ENCODE measurements at regions not wholly inside any gene's neighbourhood (a gene's known extent, or its start where the extent isn't known, plus 50 kb on each side); places are given as distances from the start of the nearest gene placed in this dataset.

DNA sequence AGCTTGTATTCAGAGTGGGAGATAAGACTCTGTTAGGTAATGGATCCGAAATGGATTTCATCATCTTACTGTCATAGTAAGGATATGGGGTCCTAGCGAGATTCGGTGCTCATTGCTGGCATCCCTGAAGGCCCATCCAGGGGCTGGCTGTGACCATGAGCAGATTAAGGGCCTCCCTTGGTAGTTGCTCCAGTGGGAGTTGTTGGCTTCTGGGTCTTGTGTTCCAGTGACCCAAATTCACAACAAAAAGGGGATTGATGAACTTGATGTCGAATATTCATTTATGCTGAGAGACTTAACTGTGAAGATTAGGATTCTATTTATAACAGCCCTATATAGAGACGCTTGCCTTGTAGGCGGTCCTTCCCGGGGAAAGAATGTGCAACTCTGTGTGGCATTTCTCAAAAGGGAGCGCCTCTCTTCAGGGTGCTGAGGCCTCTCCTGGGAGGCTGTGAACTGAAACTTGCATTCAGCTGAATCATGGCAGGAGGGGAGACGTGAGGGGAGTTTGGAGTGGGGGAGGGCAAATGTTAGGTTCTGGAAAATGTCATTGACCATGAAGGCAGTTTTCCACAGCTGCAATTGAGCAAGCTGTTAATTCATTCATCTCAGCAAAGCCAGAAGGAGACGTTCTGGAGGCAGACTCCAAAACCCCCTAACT, 233.1 kb upstream of the FZD8 start (continued):
- TF ChIP-seq, protein P1, sequence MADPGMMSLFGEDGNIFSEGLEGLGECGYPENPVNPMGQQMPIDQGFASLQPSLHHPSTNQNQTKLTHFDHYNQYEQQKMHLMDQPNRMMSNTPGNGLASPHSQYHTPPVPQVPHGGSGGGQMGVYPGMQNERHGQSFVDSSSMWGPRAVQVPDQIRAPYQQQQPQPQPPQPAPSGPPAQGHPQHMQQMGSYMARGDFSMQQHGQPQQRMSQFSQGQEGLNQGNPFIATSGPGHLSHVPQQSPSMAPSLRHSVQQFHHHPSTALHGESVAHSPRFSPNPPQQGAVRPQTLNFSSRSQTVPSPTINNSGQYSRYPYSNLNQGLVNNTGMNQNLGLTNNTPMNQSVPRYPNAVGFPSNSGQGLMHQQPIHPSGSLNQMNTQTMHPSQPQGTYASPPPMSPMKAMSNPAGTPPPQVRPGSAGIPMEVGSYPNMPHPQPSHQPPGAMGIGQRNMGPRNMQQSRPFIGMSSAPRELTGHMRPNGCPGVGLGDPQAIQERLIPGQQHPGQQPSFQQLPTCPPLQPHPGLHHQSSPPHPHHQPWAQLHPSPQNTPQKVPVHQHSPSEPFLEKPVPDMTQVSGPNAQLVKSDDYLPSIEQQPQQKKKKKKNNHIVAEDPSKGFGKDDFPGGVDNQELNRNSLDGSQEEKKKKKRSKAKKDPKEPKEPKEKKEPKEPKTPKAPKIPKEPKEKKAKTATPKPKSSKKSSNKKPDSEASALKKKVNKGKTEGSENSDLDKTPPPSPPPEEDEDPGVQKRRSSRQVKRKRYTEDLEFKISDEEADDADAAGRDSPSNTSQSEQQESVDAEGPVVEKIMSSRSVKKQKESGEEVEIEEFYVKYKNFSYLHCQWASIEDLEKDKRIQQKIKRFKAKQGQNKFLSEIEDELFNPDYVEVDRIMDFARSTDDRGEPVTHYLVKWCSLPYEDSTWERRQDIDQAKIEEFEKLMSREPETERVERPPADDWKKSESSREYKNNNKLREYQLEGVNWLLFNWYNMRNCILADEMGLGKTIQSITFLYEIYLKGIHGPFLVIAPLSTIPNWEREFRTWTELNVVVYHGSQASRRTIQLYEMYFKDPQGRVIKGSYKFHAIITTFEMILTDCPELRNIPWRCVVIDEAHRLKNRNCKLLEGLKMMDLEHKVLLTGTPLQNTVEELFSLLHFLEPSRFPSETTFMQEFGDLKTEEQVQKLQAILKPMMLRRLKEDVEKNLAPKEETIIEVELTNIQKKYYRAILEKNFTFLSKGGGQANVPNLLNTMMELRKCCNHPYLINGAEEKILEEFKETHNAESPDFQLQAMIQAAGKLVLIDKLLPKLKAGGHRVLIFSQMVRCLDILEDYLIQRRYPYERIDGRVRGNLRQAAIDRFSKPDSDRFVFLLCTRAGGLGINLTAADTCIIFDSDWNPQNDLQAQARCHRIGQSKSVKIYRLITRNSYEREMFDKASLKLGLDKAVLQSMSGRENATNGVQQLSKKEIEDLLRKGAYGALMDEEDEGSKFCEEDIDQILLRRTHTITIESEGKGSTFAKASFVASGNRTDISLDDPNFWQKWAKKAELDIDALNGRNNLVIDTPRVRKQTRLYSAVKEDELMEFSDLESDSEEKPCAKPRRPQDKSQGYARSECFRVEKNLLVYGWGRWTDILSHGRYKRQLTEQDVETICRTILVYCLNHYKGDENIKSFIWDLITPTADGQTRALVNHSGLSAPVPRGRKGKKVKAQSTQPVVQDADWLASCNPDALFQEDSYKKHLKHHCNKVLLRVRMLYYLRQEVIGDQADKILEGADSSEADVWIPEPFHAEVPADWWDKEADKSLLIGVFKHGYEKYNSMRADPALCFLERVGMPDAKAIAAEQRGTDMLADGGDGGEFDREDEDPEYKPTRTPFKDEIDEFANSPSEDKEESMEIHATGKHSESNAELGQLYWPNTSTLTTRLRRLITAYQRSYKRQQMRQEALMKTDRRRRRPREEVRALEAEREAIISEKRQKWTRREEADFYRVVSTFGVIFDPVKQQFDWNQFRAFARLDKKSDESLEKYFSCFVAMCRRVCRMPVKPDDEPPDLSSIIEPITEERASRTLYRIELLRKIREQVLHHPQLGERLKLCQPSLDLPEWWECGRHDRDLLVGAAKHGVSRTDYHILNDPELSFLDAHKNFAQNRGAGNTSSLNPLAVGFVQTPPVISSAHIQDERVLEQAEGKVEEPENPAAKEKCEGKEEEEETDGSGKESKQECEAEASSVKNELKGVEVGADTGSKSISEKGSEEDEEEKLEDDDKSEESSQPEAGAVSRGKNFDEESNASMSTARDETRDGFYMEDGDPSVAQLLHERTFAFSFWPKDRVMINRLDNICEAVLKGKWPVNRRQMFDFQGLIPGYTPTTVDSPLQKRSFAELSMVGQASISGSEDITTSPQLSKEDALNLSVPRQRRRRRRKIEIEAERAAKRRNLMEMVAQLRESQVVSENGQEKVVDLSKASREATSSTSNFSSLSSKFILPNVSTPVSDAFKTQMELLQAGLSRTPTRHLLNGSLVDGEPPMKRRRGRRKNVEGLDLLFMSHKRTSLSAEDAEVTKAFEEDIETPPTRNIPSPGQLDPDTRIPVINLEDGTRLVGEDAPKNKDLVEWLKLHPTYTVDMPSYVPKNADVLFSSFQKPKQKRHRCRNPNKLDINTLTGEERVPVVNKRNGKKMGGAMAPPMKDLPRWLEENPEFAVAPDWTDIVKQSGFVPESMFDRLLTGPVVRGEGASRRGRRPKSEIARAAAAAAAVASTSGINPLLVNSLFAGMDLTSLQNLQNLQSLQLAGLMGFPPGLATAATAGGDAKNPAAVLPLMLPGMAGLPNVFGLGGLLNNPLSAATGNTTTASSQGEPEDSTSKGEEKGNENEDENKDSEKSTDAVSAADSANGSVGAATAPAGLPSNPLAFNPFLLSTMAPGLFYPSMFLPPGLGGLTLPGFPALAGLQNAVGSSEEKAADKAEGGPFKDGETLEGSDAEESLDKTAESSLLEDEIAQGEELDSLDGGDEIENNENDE (IDR thresholded peaks at IDR 0.05; ENCODE audit: insufficient replicate concordance, low read length), result no peak
- TF ChIP-seq KDM5A (IDR thresholded peaks at IDR 0.05; ENCODE audit: low read length) (no peak), EGR1 (IDR thresholded peaks at IDR 0.05; ENCODE audit: borderline replicate concordance, low read depth, low read length) (no peak), GABPA (IDR thresholded peaks at IDR 0.05; ENCODE audit: borderline replicate concordance, insufficient read depth, low read length) (no peak), GTF2F1 (IDR thresholded peaks at IDR 0.05; ENCODE audit: borderline replicate concordance, low read depth, low read length) (no peak), JUN (IDR thresholded peaks at IDR 0.05; ENCODE audit: low read depth, low read length) (no peak), CREB1 (IDR thresholded peaks at IDR 0.05) (no peak)
- TF ChIP-seq, protein P2, sequence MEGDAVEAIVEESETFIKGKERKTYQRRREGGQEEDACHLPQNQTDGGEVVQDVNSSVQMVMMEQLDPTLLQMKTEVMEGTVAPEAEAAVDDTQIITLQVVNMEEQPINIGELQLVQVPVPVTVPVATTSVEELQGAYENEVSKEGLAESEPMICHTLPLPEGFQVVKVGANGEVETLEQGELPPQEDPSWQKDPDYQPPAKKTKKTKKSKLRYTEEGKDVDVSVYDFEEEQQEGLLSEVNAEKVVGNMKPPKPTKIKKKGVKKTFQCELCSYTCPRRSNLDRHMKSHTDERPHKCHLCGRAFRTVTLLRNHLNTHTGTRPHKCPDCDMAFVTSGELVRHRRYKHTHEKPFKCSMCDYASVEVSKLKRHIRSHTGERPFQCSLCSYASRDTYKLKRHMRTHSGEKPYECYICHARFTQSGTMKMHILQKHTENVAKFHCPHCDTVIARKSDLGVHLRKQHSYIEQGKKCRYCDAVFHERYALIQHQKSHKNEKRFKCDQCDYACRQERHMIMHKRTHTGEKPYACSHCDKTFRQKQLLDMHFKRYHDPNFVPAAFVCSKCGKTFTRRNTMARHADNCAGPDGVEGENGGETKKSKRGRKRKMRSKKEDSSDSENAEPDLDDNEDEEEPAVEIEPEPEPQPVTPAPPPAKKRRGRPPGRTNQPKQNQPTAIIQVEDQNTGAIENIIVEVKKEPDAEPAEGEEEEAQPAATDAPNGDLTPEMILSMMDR (IDR thresholded peaks at IDR 0.05; ENCODE audit: control extremely low read depth in 1 of 3, insufficient read depth in 1 of 3, low read depth in 1 of 3, low read length in 3 of 3), result no peak
